Stomach (tissue), 8 donors: ENCODE measurements at regions not wholly inside any gene's neighbourhood (a gene's known extent, or its start where the extent isn't known, plus 50 kb on each side); places are given as distances from the start of the nearest gene placed in this dataset.

Experiments
- DNase-seq, 2 donors: peaks; one replicate each; pipeline versions ENCODE4 v3.0.0 to v3.0.0-alpha.2; 2013 to 2019
- H3K27ac ChIP-seq, 5 donors: fragments of 200-600 bp in 4 of 5; sonication (generic) in 4 of 5; one replicate each; pipeline ENCODE4 v1.5.1; 2013 to 2019; ENCODE audit warnings: mild to moderate bottlenecking in 1 of 5, moderate library complexity in 1 of 5
- H3K27me3 ChIP-seq, 3 donors: fragments of 200-600 bp; sonication (generic); one replicate each; pipeline ENCODE4 v1.5.1; 2017 to 2019; ENCODE audit warnings: mixed run types in 1 of 3
- H3K36me3 ChIP-seq, 4 donors: fragments of 200-600 bp; sonication (generic); 1 replicate in 3 of 4; 2 replicates in 1 of 4; pipeline ENCODE4 v1.5.1; 2016 to 2019
- H3K4me1 ChIP-seq, 4 donors: fragments of 200-600 bp; sonication (generic); one replicate each; pipeline ENCODE4 v1.5.1; 2016 to 2019
- H3K4me3 ChIP-seq, 4 donors: fragments of 200-600 bp; sonication (generic) in 3 of 4; one replicate each; pipeline ENCODE4 v1.5.1; 2016 to 2019; ENCODE audit warnings: mild to moderate bottlenecking in 1 of 4
- H3K9me3 ChIP-seq, 4 donors: fragments of 200-600 bp; sonication (generic); one replicate each; pipeline ENCODE4 v1.5.1; 2016 to 2019
- EP300 ChIP-seq: sonication (generic); formaldehyde crosslinking; IDR thresholded peaks from one replicate; pipeline ENCODE4 v1.6.1; 2017; ENCODE audit warnings: antibody characterized with exemption
- POLR2A ChIP-seq, 4 donors: fragments of 450-650 bp; IDR thresholded peaks; one replicate each; pipeline ENCODE4 v1.6.1; 2016; ENCODE audit warnings: antibody characterized with exemption in 4 of 4, control low read depth in 2 of 4, mild to moderate bottlenecking in 1 of 4, moderate library complexity in 1 of 4
- POLR2AphosphoS5 ChIP-seq, 3 donors: sonication (generic); formaldehyde crosslinking; IDR thresholded peaks; one replicate each; pipeline ENCODE4 v1.6.1; 2016; ENCODE audit warnings: antibody characterized with exemption in 3 of 3
- WGBS, 5 donors: extraction: QIAGEN DNeasy Blood & Tissue Kit in 3 of 5; methylation state at CpG; one replicate each; pipeline versions ENCODE4 v1.1.5 to v1.1.7; 2013 to 2018; 5-methylcytosine and 5-hydroxymethylcytosine counted together
- intact Hi-C: fragments of 100-400 bp; cut with DNase I; formaldehyde crosslinking; loops from one replicate; pipeline ENCODE4 v1.15.1; 2023; ENCODE audit warnings: low total_unique reads
- TF ChIP-seq, protein P1 (sequence below), 7 experiments: fragments of 450-650 bp in 4 of 7; fragments of 200-600 bp in 3 of 7; sonication (generic) in 3 of 7; IDR thresholded peaks; one replicate each; pipeline ENCODE4 v1.5.1; 2016 to 2019; ENCODE audit warnings: antibody characterized with exemption in 7 of 7, control low read depth in 2 of 7, mild to moderate bottlenecking in 1 of 7
- donor health status: healthy with polysubstance abuse.
- donor health status: Bipolar disorder and iron deficiency.
- donor health status: healthy.

DNA sequence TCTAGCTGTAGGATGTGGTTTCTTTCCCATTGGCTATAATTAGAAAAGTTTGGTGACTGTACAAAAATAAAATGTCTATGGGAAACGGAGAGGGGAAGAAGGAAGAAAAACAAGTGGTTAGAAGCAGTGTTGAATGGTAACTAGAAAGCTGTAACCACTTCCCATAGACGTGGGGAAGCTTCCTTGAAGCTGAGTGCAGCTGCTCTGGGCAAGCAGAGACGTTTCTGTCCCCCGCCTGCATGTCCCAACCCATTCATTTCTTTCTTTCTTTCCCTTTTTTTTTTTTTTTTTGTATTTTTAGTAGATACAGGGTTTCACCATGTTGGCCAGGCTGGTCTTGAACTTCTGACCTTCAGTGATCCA is 367.8 kb upstream of the HS6ST1 start:
- H3K36me3 ChIP-seq: no peaks in the 10 kb centered on the region
- TF ChIP-seq POLR2A (IDR thresholded peaks at IDR 0.05): no peak
- TF ChIP-seq, protein P1, sequence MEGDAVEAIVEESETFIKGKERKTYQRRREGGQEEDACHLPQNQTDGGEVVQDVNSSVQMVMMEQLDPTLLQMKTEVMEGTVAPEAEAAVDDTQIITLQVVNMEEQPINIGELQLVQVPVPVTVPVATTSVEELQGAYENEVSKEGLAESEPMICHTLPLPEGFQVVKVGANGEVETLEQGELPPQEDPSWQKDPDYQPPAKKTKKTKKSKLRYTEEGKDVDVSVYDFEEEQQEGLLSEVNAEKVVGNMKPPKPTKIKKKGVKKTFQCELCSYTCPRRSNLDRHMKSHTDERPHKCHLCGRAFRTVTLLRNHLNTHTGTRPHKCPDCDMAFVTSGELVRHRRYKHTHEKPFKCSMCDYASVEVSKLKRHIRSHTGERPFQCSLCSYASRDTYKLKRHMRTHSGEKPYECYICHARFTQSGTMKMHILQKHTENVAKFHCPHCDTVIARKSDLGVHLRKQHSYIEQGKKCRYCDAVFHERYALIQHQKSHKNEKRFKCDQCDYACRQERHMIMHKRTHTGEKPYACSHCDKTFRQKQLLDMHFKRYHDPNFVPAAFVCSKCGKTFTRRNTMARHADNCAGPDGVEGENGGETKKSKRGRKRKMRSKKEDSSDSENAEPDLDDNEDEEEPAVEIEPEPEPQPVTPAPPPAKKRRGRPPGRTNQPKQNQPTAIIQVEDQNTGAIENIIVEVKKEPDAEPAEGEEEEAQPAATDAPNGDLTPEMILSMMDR (IDR thresholded peaks at IDR 0.05): no peak
- H3K27ac ChIP-seq: no peak overlapping the region
- H3K27me3 ChIP-seq: no peaks in the 10 kb centered on the region
- H3K4me1 ChIP-seq: no peaks in the 10 kb centered on the region
- no peaks in the 10 kb centered on the region for H3K9me3 ChIP-seq
- no peak overlapping the region for H3K4me3 ChIP-seq
- intact Hi-C loops: no loop called here
- WGBS, 5 donors: 46 to 63% (median 60%) methylated on average over 4 of the region's 4 CpGs
- peak in 1 of 2 donors; percentile 37 for DNase-seq

GRCh38 chr2:128686881-128687555 is 368.4 kb upstream of the HS6ST1 start:
- H3K27me3 ChIP-seq: no peaks in the 10 kb centered on the region
- no peaks in the 10 kb centered on the region for H3K4me1 ChIP-seq
- no peaks in the 10 kb centered on the region for H3K9me3 ChIP-seq
- no peaks in the 10 kb centered on the region for H3K36me3 ChIP-seq
- intact Hi-C loops: no loop called here
- no peak overlapping the region for H3K4me3 ChIP-seq
- TF ChIP-seq, protein P1 (IDR thresholded peaks at IDR 0.05): no peak
- TF ChIP-seq POLR2AphosphoS5 (IDR thresholded peaks at IDR 0.05) (no peak), EP300 (no peak), POLR2A (IDR thresholded peaks at IDR 0.05) (no peak)
- WGBS, 5 donors: 83 to 89% (median 88%) methylated on average over 6 of the region's 6 CpGs
- DNase-seq: peak in 1 of 2 donors; percentile 11
- H3K27ac ChIP-seq: no peak overlapping the region

DNA sequence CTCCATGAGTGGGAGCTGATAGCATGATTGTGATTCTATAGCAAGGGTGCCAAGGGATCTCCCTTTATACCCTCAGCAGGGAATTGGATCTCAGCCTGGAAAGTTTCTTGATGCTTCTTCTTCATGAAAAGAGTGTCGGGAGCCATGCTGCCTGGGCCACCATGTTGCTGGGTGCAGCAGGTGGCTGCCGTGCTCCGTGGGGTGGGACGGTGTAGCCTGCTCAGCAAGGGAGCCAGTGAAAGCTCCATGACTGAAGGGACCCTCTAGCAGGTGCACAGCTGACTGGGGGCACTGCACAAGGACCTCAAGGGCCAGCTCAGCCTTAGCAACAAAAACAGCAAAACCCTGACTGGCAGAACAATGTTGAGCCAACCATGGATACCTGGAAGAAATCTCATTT is 368.9 kb upstream of the HS6ST1 start:
- H3K36me3 ChIP-seq: no peaks in the 10 kb centered on the region
- H3K9me3 ChIP-seq: no peaks in the 10 kb centered on the region
- TF ChIP-seq POLR2A (IDR thresholded peaks at IDR 0.05) (no peak), EP300 (no peak), POLR2AphosphoS5 (IDR thresholded peaks at IDR 0.05) (no peak)
- TF ChIP-seq, protein P1 (IDR thresholded peaks at IDR 0.05): no peak
- H3K4me1 ChIP-seq: no peaks in the 10 kb centered on the region
- no peak overlapping the region for H3K4me3 ChIP-seq
- peak in 1 of 2 donors; percentile 17 for DNase-seq
- intact Hi-C loops: no loop called here
- 82 to 95% (median 90%) methylated on average over 3 to 4 of the region's 4 CpGs for WGBS, 5 donors
- no peaks in the 10 kb centered on the region for H3K27me3 ChIP-seq
- H3K27ac ChIP-seq: no peak overlapping the region

DNA sequence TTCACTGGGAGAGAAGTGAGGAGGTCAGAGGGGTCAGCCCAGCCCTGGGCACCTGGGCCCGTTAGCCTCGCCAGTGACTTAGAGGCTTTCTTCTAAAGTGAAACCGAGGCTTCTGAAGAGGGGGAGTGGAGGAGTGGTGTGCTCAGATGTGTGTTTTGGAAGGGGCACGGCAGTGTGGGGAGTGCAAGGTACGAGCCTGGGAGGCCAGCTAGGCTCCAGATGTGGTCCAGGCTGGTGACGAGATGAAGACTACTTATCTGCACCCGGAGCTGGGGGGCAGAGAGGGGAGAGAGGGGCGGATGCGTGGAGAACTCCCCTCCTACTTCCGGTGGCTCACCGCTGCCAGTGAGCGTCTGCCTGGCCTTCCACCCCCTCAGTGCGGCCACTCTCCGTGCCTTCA is 371.3 kb upstream of the HS6ST1 start:
- H3K36me3 ChIP-seq: no peaks in the 10 kb centered on the region
- no peaks in the 10 kb centered on the region for H3K4me1 ChIP-seq
- no peak overlapping the region for H3K4me3 ChIP-seq
- H3K27ac ChIP-seq: no peak overlapping the region
- intact Hi-C loops: no loop called here
- no peaks in the 10 kb centered on the region for H3K9me3 ChIP-seq
- 84 to 88% (median 87%) methylated on average over 9 to 14 of the region's 14 CpGs for WGBS, 5 donors
- DNase-seq: no peak
- H3K27me3 ChIP-seq: no peaks in the 10 kb centered on the region
- TF ChIP-seq POLR2AphosphoS5 (IDR thresholded peaks at IDR 0.05): no peak
- TF ChIP-seq EP300: no peak
- no peak for TF ChIP-seq POLR2A (IDR thresholded peaks at IDR 0.05)
- TF ChIP-seq, protein P1 (IDR thresholded peaks at IDR 0.05): no peak
